Sigmoid colon (tissue), 4 donors: ENCODE measurements at regions not wholly inside any gene's neighbourhood (a gene's known extent, or its start where the extent isn't known, plus 50 kb on each side); places are given as distances from the start of the nearest gene placed in this dataset.

Experiments used
- EP300 ChIP-seq, 4 donors: sonication (generic); formaldehyde crosslinking; IDR thresholded peaks; one replicate each; pipeline ENCODE4 v1.6.1; 2017; ENCODE audit warnings: antibody characterized with exemption in 4 of 4
- POLR2A ChIP-seq, 2 donors: fragments of 450-650 bp; IDR thresholded peaks; one replicate each; pipeline ENCODE4 v1.6.1; 2016; ENCODE audit warnings: antibody characterized with exemption in 2 of 2, mild to moderate bottlenecking in 2 of 2, moderate library complexity in 2 of 2
- POLR2AphosphoS5 ChIP-seq, 4 donors: sonication (generic); formaldehyde crosslinking; IDR thresholded peaks; one replicate each; pipeline ENCODE4 v1.6.1; 2017; ENCODE audit warnings: antibody characterized with exemption in 4 of 4
- TF ChIP-seq, protein P1 (sequence below), 4 experiments: fragments of 450-650 bp in 3 of 4; fragments of 200-600 bp in 1 of 4; IDR thresholded peaks; one replicate each; pipeline ENCODE4 v1.5.1; 2016 to 2019; ENCODE audit warnings: antibody characterized with exemption in 4 of 4, mild to moderate bottlenecking in 3 of 4, moderate library complexity in 2 of 4

DNA sequence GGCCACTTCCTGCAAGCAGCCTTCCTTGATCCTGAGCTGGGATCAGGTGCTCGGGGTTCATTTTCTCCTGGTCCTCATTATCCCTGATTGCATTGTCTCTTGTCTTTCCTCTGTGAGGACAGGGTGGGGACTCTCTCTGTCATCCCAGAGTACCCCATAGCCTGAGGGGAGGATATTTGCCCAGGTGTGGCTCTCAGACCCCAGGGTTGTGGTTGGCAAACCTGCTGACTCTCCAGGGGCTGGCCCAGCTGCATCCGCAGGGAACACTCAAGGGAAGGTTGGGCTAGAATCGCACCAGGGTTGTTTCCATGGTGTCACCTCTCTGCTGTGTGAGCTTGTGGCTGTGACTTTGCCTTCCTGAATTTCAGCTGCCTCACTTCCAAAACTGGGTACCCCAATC, 276.8 kb upstream of the C1orf174 start:
- TF ChIP-seq, protein P1, sequence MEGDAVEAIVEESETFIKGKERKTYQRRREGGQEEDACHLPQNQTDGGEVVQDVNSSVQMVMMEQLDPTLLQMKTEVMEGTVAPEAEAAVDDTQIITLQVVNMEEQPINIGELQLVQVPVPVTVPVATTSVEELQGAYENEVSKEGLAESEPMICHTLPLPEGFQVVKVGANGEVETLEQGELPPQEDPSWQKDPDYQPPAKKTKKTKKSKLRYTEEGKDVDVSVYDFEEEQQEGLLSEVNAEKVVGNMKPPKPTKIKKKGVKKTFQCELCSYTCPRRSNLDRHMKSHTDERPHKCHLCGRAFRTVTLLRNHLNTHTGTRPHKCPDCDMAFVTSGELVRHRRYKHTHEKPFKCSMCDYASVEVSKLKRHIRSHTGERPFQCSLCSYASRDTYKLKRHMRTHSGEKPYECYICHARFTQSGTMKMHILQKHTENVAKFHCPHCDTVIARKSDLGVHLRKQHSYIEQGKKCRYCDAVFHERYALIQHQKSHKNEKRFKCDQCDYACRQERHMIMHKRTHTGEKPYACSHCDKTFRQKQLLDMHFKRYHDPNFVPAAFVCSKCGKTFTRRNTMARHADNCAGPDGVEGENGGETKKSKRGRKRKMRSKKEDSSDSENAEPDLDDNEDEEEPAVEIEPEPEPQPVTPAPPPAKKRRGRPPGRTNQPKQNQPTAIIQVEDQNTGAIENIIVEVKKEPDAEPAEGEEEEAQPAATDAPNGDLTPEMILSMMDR (IDR thresholded peaks at IDR 0.05), result no peak
- TF ChIP-seq POLR2A (IDR thresholded peaks at IDR 0.05), result no peak
- TF ChIP-seq POLR2AphosphoS5 (IDR thresholded peaks at IDR 0.05), result no peak
- no peak for TF ChIP-seq EP300 (IDR thresholded peaks at IDR 0.05)
